BE2C (cell line): ENCODE measurements at regions not wholly inside any gene's neighbourhood (a gene's known extent, or its start where the extent isn't known, plus 50 kb on each side); places are given as distances from the start of the nearest gene placed in this dataset.
A peak's percentile ranks its signal among the peaks of the same experiment; 100 is the strongest.

ENCODE experiments used
- DNase-seq: peaks from one replicate; pipeline ENCODE4 v3.0.0-alpha.2; 2020
- H3K27me3 ChIP-seq: fragments of 250-450 bp; sonication (Bioruptor Pico); 2 replicates; pipeline ENCODE4 v1.5.1; 2020; ENCODE audit warnings: mild to moderate bottlenecking
- H3K36me3 ChIP-seq: fragments of 250-450 bp; sonication (Bioruptor Pico); 2 replicates; pipeline ENCODE4 v1.5.1; 2020; ENCODE audit warnings: mild to moderate bottlenecking
- H3K4me1 ChIP-seq: fragments of 250-450 bp; sonication (Bioruptor Pico); 2 replicates; pipeline ENCODE4 v1.5.1; 2020
- H3K4me3 ChIP-seq: 2 replicates; pipeline ENCODE4 v1.5.1; 2011; ENCODE audit warnings: low read depth, low read length
- H3K9me3 ChIP-seq: fragments of 250-450 bp; sonication (Bioruptor Pico); 2 replicates; pipeline ENCODE4 v1.5.1; 2020
- CTCF ChIP-seq: IDR thresholded peaks from 2 replicates; pipeline ENCODE4 v1.5.1; 2012; ENCODE audit warnings: mild to moderate bottlenecking, low read depth, low read length

GRCh38 chr5:9927521-9927997, 297.4 kb upstream of the TAS2R1 start:
- Histone ChIP-seq H3K4me1 (no peaks in the 10 kb centered on the region), H3K9me3 (no peaks in the 10 kb centered on the region), H3K36me3 (no peaks in the 10 kb centered on the region), H3K4me3 (no peak overlapping the region), H3K27me3 (no peaks in the 10 kb centered on the region)
- no peak for TF ChIP-seq CTCF
- no peak for DNase-seq

- no peaks in the 10 kb centered on the region for H3K4me1 ChIP-seq
- DNase-seq = no peak
- no peak for TF ChIP-seq CTCF
- H3K36me3 ChIP-seq = no peaks in the 10 kb centered on the region
- no peaks in the 10 kb centered on the region for H3K27me3 ChIP-seq
- no peaks in the 10 kb centered on the region for H3K9me3 ChIP-seq
- H3K4me3 ChIP-seq = no peak overlapping the region
Measured at GRCh38 chr5:9927106-9927505, 297.0 kb upstream of the TAS2R1 start.

- H3K9me3 ChIP-seq = no peaks in the 10 kb centered on the region
- H3K27me3 ChIP-seq = no peaks in the 10 kb centered on the region
- H3K4me3 ChIP-seq = no peak overlapping the region
- DNase-seq = no peak
- H3K36me3 ChIP-seq = no peaks in the 10 kb centered on the region
- no peaks in the 10 kb centered on the region for H3K4me1 ChIP-seq
- no peak for TF ChIP-seq CTCF
Measured at GRCh38 chr5:9924614-9925013, 294.5 kb upstream of the TAS2R1 start.

GRCh38 chr5:9922719-9923118, 292.6 kb upstream of the TAS2R1 start:
- TF ChIP-seq CTCF = peak; percentile 57
- H3K4me3 ChIP-seq = no peak overlapping the region
- no peaks in the 10 kb centered on the region for H3K9me3 ChIP-seq
- no peaks in the 10 kb centered on the region for H3K36me3 ChIP-seq
- H3K27me3 ChIP-seq = no peaks in the 10 kb centered on the region
- H3K4me1 ChIP-seq = no peaks in the 10 kb centered on the region
- DNase-seq = no peak

- no peaks in the 10 kb centered on the region for H3K27me3 ChIP-seq
- TF ChIP-seq CTCF = no peak
- no peaks in the 10 kb centered on the region for H3K4me1 ChIP-seq
- H3K9me3 ChIP-seq = no peaks in the 10 kb centered on the region
- H3K4me3 ChIP-seq = no peak overlapping the region
- H3K36me3 ChIP-seq = no peaks in the 10 kb centered on the region
- no peak for DNase-seq
Measured at GRCh38 chr5:9920697-9921096, 290.5 kb upstream of the TAS2R1 start.

- H3K9me3 ChIP-seq = no peaks in the 10 kb centered on the region
- H3K4me1 ChIP-seq = no peaks in the 10 kb centered on the region
- H3K36me3 ChIP-seq = no peaks in the 10 kb centered on the region
- DNase-seq = no peak
- no peak overlapping the region for H3K4me3 ChIP-seq
- no peak for TF ChIP-seq CTCF
- H3K27me3 ChIP-seq = no peaks in the 10 kb centered on the region
Measured at GRCh38 chr5:9919306-9920030, 289.3 kb upstream of the TAS2R1 start.
